Mammary epithelial cell (primary cell): ENCODE measurements at regions not wholly inside any gene's neighbourhood (a gene's known extent, or its start where the extent isn't known, plus 50 kb on each side); places are given as distances from the start of the nearest gene placed in this dataset.

Experiments
- CTCF ChIP-seq, 2 donors: IDR thresholded peaks in 1 of 2; conservative IDR thresholded peaks in 1 of 2; 2 replicates each; pipeline ENCODE4 v1.5.1; 2011 to 2012; ENCODE audit warnings: inconsistent platforms in 2 of 2, low read length in 2 of 2, mild to moderate bottlenecking in 2 of 2, control low read depth in 1 of 2, low read depth in 1 of 2; ENCODE audit not compliant: insufficient read depth in 1 of 2; ENCODE audit errors: extremely low read depth in 1 of 2
- EZH2 ChIP-seq: IDR thresholded peaks from 2 replicates; pipeline ENCODE4 v1.6.1; 2012; ENCODE audit warnings: low read length, inconsistent platforms, borderline replicate concordance

- TF ChIP-seq CTCF (conservative IDR thresholded peaks at IDR 0.05 in 1 of 2, IDR thresholded peaks at IDR 0.05 in 1 of 2; ENCODE audit: extremely low read depth in 1 of 2, insufficient read depth in 1 of 2, low read depth in 1 of 2, low read length in 2 of 2) (no peak), EZH2 (no peak)
Observed at GRCh38 chr10:83371696-83372490, 767.4 kb upstream of the GHITM start.
